HCT116 (cell line): ENCODE measurements at regions not wholly inside any gene's neighbourhood (a gene's known extent, or its start where the extent isn't known, plus 50 kb on each side); places are given as distances from the start of the nearest gene placed in this dataset.

Experiments used
- ATAC-seq: fragments of 200-7000 bp; cut with Tn5 transposase; 2 replicates; pipeline ENCODE4 v1.9.1; 2020; ENCODE audit warnings: mild to moderate bottlenecking, moderate library complexity
- BruUV-seq: library from RNA; stranded (reverse); fragments of 400-500 nt; replicated peaks from 2 replicates; lab custom pipeline; 2021; lab: Mats Ljungman, UMichigan
- CTCF ChIA-PET: fragments of 300-600 bp; sonication (Branson Sonifier 250); formaldehyde crosslinking; loops from one replicate; lab custom pipeline; 2021; ENCODE audit warnings: antibody characterized with exemption; lab: Charles Lee
- POLR2A ChIA-PET: fragments of 300-600, 350-600 bp; sonication (Branson Sonifier 250); formaldehyde crosslinking; loops from one replicate; lab custom pipeline; 2021; ENCODE audit warnings: antibody characterized with exemption; lab: Charles Lee
- RAD21 ChIA-PET, 2 experiments: fragments of 300-600 bp; sonication (Branson Sonifier 250); formaldehyde crosslinking; loops; one replicate each; lab custom pipeline; 2023; ENCODE audit warnings: low total read pairs in 2 of 2; ENCODE audit not compliant: uncharacterized antibody in 2 of 2, unreplicated experiment in 2 of 2, low non-redundant PET in 1 of 2; lab: Charles Lee
- DNase-seq: peaks from one replicate; pipeline ENCODE4 v3.0.0-alpha.2; 2010; ENCODE audit warnings: low read depth, low spot score
- H2AFZ ChIP-seq: fragments of 200-600 bp; shearing (Covaris generic), sonication (generic); 2 replicates; pipeline ENCODE4 v1.6.1; 2017; ENCODE audit warnings: low read depth, mixed run types, mixed read lengths, antibody characterized with exemption, low read length; ENCODE audit not compliant: poor library complexity, severe bottlenecking
- H3K27ac ChIP-seq: 2 replicates; pipeline ENCODE4 v1.5.1; 2012; ENCODE audit warnings: low read depth, low read length
- H3K27me3 ChIP-seq: fragments of 200-600 bp; sonication (generic); 2 replicates; pipeline ENCODE4 v1.6.1; 2016; ENCODE audit warnings: mixed run types, low read length, mixed read lengths; ENCODE audit not compliant: insufficient read depth
- H3K36me3 ChIP-seq, 2 experiments: fragments of 200-500 bp in 1 of 2; fragments of 200-600 bp in 1 of 2; sonication (Bioruptor generic) in 1 of 2; sonication (generic) in 1 of 2; 2 replicates each; pipeline versions ENCODE4 v1.5.1 to v1.6.1; 2014 to 2016; ENCODE audit warnings: low read length in 2 of 2, inconsistent platforms in 1 of 2, mixed read lengths in 1 of 2, mixed run types in 1 of 2; ENCODE audit not compliant: insufficient read depth in 2 of 2, control insufficient read depth in 1 of 2
- H3K4me1 ChIP-seq, 2 experiments: fragments of 200-600 bp in 1 of 2; sonication (generic) in 1 of 2; 2 replicates each; pipeline versions ENCODE4 v1.5.1 to v1.6.1; 2012 to 2017; ENCODE audit warnings: low read length in 2 of 2, inconsistent platforms in 1 of 2, mild to moderate bottlenecking in 1 of 2, mixed read lengths in 1 of 2, mixed run types in 1 of 2, moderate library complexity in 1 of 2; ENCODE audit not compliant: insufficient read depth in 2 of 2, control insufficient read depth in 1 of 2
- H3K4me2 ChIP-seq: fragments of 200-600 bp; sonication (generic); 2 replicates; pipeline ENCODE4 v1.6.1; 2017; ENCODE audit warnings: mixed run types, low read length, mixed read lengths
- H3K4me3 ChIP-seq, 2 experiments: fragments of 200-600 bp in 1 of 2; sonication (generic) in 1 of 2; replicated peaks in 1 of 2; 2 replicates each; pipeline ENCODE4 v1.5.1; 2011 to 2016; ENCODE audit warnings: low read length in 2 of 2, control low read depth in 1 of 2, low read depth in 1 of 2, mild to moderate bottlenecking in 1 of 2, mixed read lengths in 1 of 2, mixed run types in 1 of 2
- H3K79me2 ChIP-seq: fragments of 200-600 bp; sonication (generic); 2 replicates; pipeline ENCODE4 v1.6.1; 2017; ENCODE audit warnings: mild to moderate bottlenecking, mixed run types, low read length, moderate library complexity, mixed read lengths; ENCODE audit not compliant: insufficient read depth
- H3K9ac ChIP-seq: fragments of 200-600 bp; sonication (generic); 2 replicates; pipeline ENCODE4 v1.6.1; 2016; ENCODE audit warnings: low read length, mixed read lengths
- H3K9me2 ChIP-seq: fragments of 200-600 bp; sonication (generic), shearing (Covaris generic); 2 replicates; pipeline ENCODE4 v1.6.1; 2017; ENCODE audit warnings: mixed run types, mild to moderate bottlenecking, moderate library complexity; ENCODE audit not compliant: insufficient read depth
- H3K9me3 ChIP-seq, 2 experiments: fragments of 200-500 bp in 1 of 2; fragments of 200-600 bp in 1 of 2; sonication (Bioruptor generic) in 1 of 2; sonication (generic) in 1 of 2; 2 replicates each; pipeline ENCODE4 v1.6.1; 2014 to 2017; ENCODE audit warnings: low read length in 2 of 2, mixed read lengths in 2 of 2, inconsistent platforms in 1 of 2, low read depth in 1 of 2, mild to moderate bottlenecking in 1 of 2, mixed run types in 1 of 2, moderate library complexity in 1 of 2; ENCODE audit not compliant: control insufficient read depth in 1 of 2, insufficient read depth in 1 of 2
- H4K20me1 ChIP-seq: fragments of 200-600 bp; sonication (generic), shearing (Covaris generic); 2 replicates; pipeline ENCODE4 v1.6.1; 2017; ENCODE audit warnings: mixed run types, mild to moderate bottlenecking, moderate library complexity; ENCODE audit not compliant: insufficient read depth
- ATF3 ChIP-seq: IDR thresholded peaks from 2 replicates; pipeline ENCODE4 v1.6.1; 2012
- CTCF ChIP-seq, 3 experiments: fragments of 200-600 bp in 1 of 3; sonication (generic) in 1 of 3; IDR thresholded peaks in 2 of 3; conservative IDR thresholded peaks in 1 of 3; 2 replicates each; pipeline ENCODE4 v1.5.1; 2012 to 2017; ENCODE audit warnings: low read depth in 2 of 3, low read length in 2 of 3, antibody characterized with exemption in 1 of 3, borderline replicate concordance in 1 of 3, control low read depth in 1 of 3, mild to moderate bottlenecking in 1 of 3, mixed read lengths in 1 of 3, mixed run types in 1 of 3, moderate library complexity in 1 of 3; ENCODE audit not compliant: insufficient read depth in 1 of 3
- EGR1 ChIP-seq: IDR thresholded peaks from 2 replicates; pipeline ENCODE4 v1.6.1; 2012; ENCODE audit warnings: low read depth
- ELF1 ChIP-seq: IDR thresholded peaks from 2 replicates; pipeline ENCODE4 v1.6.1; 2012; ENCODE audit warnings: low read depth, borderline replicate concordance
- EZH2 ChIP-seq: fragments of 200-600 bp; sonication (generic); IDR thresholded peaks from 2 replicates; pipeline ENCODE4 v1.6.1; 2017; ENCODE audit warnings: antibody characterized with exemption, mixed run types
- FOSL1 ChIP-seq: IDR thresholded peaks from 2 replicates; pipeline ENCODE4 v1.6.1; 2012; ENCODE audit warnings: low read depth
- MAX ChIP-seq: IDR thresholded peaks from 2 replicates; pipeline ENCODE4 v1.6.1; 2012
- RAD21 ChIP-seq: IDR thresholded peaks from 2 replicates; pipeline ENCODE4 v1.6.1; 2012; ENCODE audit warnings: low read depth, mild to moderate bottlenecking
- YY1 ChIP-seq: IDR thresholded peaks from 2 replicates; pipeline ENCODE4 v1.6.1; 2011; ENCODE audit warnings: low read length, low read depth, moderate library complexity, mild to moderate bottlenecking; ENCODE audit not compliant: insufficient replicate concordance; ENCODE audit errors: extremely low read depth
- ZBTB33 ChIP-seq: IDR thresholded peaks from 2 replicates; pipeline ENCODE4 v1.6.1; 2011; ENCODE audit warnings: mild to moderate bottlenecking, low read length, moderate library complexity; ENCODE audit not compliant: insufficient replicate concordance; ENCODE audit errors: extremely low read depth
- ZFX ChIP-seq: fragments of 450-650 bp; IDR thresholded peaks from 2 replicates; pipeline ENCODE4 v1.6.1; 2017
- ZNF274 ChIP-seq: fragments of 200-500 bp; sonication (Bioruptor generic); IDR thresholded peaks from 2 replicates; pipeline ENCODE4 v1.6.1; 2014; ENCODE audit warnings: mild to moderate bottlenecking, low read depth, low read length, inconsistent platforms
- intact Hi-C: fragments of 100-400 bp; cut with micrococcal nuclease; formaldehyde crosslinking; loops from 2 replicates; pipeline ENCODE4 v1.10.0; 2022

GRCh38 chr2:177153805-177154204 is 58.8 kb upstream of the HNRNPA3 start (continued):
- no peak for TF ChIP-seq RAD21

- TF ChIP-seq ZFX (no peak), ZBTB33 (no peak), CTCF (IDR thresholded peaks at IDR 0.05 in 2 of 3, conservative IDR thresholded peaks at IDR 0.05 in 1 of 3; ENCODE audit: borderline replicate concordance in 1 of 3, insufficient read depth in 1 of 3, low read depth in 2 of 3, low read length in 2 of 3) (no peak), FOSL1 (no peak), MAX (no peak), ZNF274 (no peak), ATF3 (no peak), ELF1 (no peak), EZH2 (no peak), EGR1 (no peak), YY1 (no peak)
- TF ChIP-seq, all 23 proteins: peak for 0
- BruUV-seq = no TSS peak
- Histone ChIP-seq H2AFZ (no peak overlapping the region), H3K9me3 (no peaks in the 10 kb centered on the region), H3K4me2 (no peak overlapping the region), H3K36me3 (no peaks in the 10 kb centered on the region), H3K27me3 (no peaks in the 10 kb centered on the region), H3K79me2 (no peaks in the 10 kb centered on the region), H3K9ac (no peak overlapping the region), H4K20me1 (no peaks in the 10 kb centered on the region), H3K27ac (no peak overlapping the region), H3K9me2 (no peaks in the 10 kb centered on the region), H3K4me1 (no peaks in the 10 kb centered on the region), H3K4me3 (no peak overlapping the region)
- ChIA-PET CTCF (no interaction called here), POLR2A (no interaction called here), RAD21 (no interaction called here)
- DNase-seq = no peak
- intact Hi-C loops = no loop called here
- no peak for ATAC-seq
Measured at GRCh38 chr2:177154809-177155208, 57.8 kb upstream of the HNRNPA3 start.
